MCF 10A (cell line): ENCODE measurements at regions not wholly inside any gene's neighbourhood (a gene's known extent, or its start where the extent isn't known, plus 50 kb on each side); places are given as distances from the start of the nearest gene placed in this dataset.

Experiments used
- BruUV-seq: library from RNA; stranded (reverse); fragments of 400-500 nt; replicated peaks from 2 replicates; lab custom pipeline; 2021; lab: Mats Ljungman, UMichigan
- CTCF ChIA-PET: fragments of 300-600 bp; sonication (Branson Sonifier 250); formaldehyde crosslinking; extraction: SDS; loops from one replicate; lab custom pipeline; 2021; ENCODE audit warnings: antibody characterized with exemption, inconsistent platforms; lab: Yijun Ruan, JAX
- POLR2A ChIA-PET: fragments of 300-600, 350-650 bp; sonication (Branson Sonifier 250); formaldehyde crosslinking; extraction: SDS; loops from one replicate; lab custom pipeline; 2020; ENCODE audit warnings: antibody characterized with exemption, inconsistent platforms; lab: Yijun Ruan, JAX
- DNase-seq: peaks from one replicate; pipeline ENCODE4 v3.0.0-alpha.2; 2018; ENCODE audit not compliant: unreplicated experiment
- H3K27ac Mint-ChIP-seq: one replicate; pipeline ENCODE4 v1.8.0; 2022; ENCODE audit warnings: mild to moderate bottlenecking, low read depth, mixed read lengths; ENCODE audit not compliant: unreplicated experiment
- H3K27me3 Mint-ChIP-seq: one replicate; pipeline ENCODE4 v1.8.0; 2022; ENCODE audit warnings: mixed read lengths; ENCODE audit not compliant: insufficient read depth, unreplicated experiment
- H3K36me3 Mint-ChIP-seq: one replicate; pipeline ENCODE4 v1.8.0; 2022; ENCODE audit warnings: mild to moderate bottlenecking, moderate library complexity, mixed read lengths; ENCODE audit not compliant: insufficient read depth, unreplicated experiment
- H3K4me1 Mint-ChIP-seq: one replicate; pipeline ENCODE4 v1.8.0; 2022; ENCODE audit warnings: mixed read lengths; ENCODE audit not compliant: insufficient read depth, unreplicated experiment
- H3K4me3 Mint-ChIP-seq: one replicate; pipeline ENCODE4 v1.8.0; 2022; ENCODE audit warnings: mild to moderate bottlenecking, moderate library complexity, mixed read lengths; ENCODE audit not compliant: unreplicated experiment
- H3K9me3 Mint-ChIP-seq: one replicate; pipeline ENCODE4 v1.8.0; 2022; ENCODE audit warnings: mixed read lengths; ENCODE audit not compliant: unreplicated experiment
- intact Hi-C: fragments of 100-400 bp; cut with micrococcal nuclease; formaldehyde crosslinking; loops from 2 replicates; pipeline ENCODE4 v1.14.1; 2022
- TF ChIP-seq, protein P1 (sequence below): fragments of 200-600 bp; IDR thresholded peaks from one replicate; pipeline ENCODE4 v1.8.0; 2022; ENCODE audit warnings: antibody characterized with exemption, mild to moderate bottlenecking; ENCODE audit not compliant: unreplicated experiment

DNA sequence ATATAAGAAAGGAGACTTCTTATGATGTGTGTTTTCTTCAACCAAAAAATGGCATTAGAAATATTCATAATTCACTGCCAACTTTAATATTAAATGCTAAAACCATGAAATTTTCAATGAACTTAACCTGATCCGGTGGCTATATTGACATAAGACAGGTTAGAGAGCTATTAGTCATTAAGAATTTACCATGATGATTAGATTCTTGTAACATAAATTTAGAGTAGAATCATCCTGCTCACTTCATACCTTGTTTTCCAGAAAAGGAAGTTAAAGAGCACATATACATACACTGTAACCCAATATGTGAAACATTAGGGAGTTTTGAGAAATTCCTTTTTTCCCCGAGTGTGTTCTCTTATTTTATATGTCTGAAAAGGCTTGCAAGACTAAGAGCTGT lies 430.3 kb upstream of the SEMA3A start:
- TF ChIP-seq, protein P1, sequence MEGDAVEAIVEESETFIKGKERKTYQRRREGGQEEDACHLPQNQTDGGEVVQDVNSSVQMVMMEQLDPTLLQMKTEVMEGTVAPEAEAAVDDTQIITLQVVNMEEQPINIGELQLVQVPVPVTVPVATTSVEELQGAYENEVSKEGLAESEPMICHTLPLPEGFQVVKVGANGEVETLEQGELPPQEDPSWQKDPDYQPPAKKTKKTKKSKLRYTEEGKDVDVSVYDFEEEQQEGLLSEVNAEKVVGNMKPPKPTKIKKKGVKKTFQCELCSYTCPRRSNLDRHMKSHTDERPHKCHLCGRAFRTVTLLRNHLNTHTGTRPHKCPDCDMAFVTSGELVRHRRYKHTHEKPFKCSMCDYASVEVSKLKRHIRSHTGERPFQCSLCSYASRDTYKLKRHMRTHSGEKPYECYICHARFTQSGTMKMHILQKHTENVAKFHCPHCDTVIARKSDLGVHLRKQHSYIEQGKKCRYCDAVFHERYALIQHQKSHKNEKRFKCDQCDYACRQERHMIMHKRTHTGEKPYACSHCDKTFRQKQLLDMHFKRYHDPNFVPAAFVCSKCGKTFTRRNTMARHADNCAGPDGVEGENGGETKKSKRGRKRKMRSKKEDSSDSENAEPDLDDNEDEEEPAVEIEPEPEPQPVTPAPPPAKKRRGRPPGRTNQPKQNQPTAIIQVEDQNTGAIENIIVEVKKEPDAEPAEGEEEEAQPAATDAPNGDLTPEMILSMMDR, result no peak
- ChIA-PET POLR2A (no interaction called here), CTCF (no interaction called here)
- intact Hi-C loops, result no loop called here
- Mint-ChIP-seq H3K27me3 (no peaks in the 10 kb centered on the region), H3K27ac (no peak overlapping the region), H3K36me3 (no peaks in the 10 kb centered on the region), H3K9me3 (no peaks in the 10 kb centered on the region), H3K4me1 (no peaks in the 10 kb centered on the region), H3K4me3 (no peak overlapping the region)
- no peak for DNase-seq
- no TSS peak for BruUV-seq

DNA sequence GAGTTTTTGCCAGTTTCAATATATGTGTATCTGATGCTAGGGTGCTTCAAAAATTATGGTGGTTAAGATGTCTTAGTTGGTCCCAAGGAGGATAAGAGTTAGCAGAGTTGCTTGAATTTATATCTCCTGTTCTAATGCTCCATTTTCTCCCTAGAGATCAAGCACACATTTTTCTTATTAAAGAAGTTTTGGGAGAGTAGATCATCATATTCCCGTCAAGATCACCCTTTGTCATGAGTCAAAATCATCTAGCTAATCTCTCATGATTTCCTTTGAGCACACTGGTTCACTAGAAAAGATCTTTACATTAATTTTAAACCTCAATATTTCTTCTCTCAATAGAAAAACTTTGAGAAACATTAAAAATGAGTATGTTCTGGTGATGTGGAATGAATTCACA lies 429.9 kb upstream of the SEMA3A start:
- no peaks in the 10 kb centered on the region for H3K36me3 Mint-ChIP-seq
- ChIA-PET CTCF (no interaction called here), POLR2A (no interaction called here)
- no peak overlapping the region for H3K4me3 Mint-ChIP-seq
- no peaks in the 10 kb centered on the region for H3K4me1 Mint-ChIP-seq
- intact Hi-C loops, result no loop called here
- H3K27me3 Mint-ChIP-seq, result no peaks in the 10 kb centered on the region
- H3K27ac Mint-ChIP-seq, result no peak overlapping the region
- no peak for DNase-seq
- no TSS peak for BruUV-seq
- TF ChIP-seq, protein P1, result no peak
- H3K9me3 Mint-ChIP-seq, result no peaks in the 10 kb centered on the region

- no TSS peak for BruUV-seq
- Mint-ChIP-seq H3K9me3 (peaks cover 7% of the 10 kb centered on the region), H3K4me1 (no peaks in the 10 kb centered on the region), H3K27me3 (no peaks in the 10 kb centered on the region), H3K27ac (no peak overlapping the region), H3K4me3 (no peak overlapping the region), H3K36me3 (no peaks in the 10 kb centered on the region)
- no peak for DNase-seq
- TF ChIP-seq, protein P1, result no peak
- POLR2A ChIA-PET, result no interaction called here
- CTCF ChIA-PET, result no interaction called here
- intact Hi-C loops, result no loop called here
These were observed 422.9 kb upstream of the SEMA3A start for GRCh38 chr7:84617265-84618030.

DNA sequence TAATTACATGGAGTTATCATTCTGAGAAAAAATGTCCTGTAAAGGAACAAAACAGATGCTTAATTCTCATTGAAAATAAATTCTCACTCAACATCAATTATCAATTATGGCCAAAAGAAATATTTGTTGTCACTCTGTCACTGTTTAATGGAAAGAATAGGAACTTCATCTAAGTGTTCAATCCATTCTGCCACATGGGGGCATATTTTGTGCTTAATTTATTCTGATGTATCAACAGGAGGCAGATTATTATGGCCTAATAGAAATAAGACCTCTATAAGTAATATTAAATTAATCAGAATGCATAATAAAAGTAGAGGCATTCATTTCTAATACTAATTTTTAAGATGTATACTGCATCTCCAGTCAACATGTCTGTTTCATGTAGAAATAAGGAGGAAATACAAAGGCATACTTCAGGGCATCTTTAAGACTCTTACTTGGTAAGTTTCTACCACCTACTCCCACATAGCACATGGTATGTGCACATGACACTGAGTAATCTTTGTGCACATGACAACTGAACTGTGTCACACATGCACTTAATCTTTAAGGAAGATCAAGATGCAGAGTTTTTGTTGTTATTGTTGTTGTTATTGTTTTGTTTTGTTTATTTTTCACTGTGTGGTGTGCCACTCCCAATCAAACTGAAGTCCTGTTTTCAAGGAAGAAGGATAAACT lies 420.4 kb upstream of the SEMA3A start:
- BruUV-seq, result no TSS peak
- intact Hi-C loops, result loop anchor here (2.0 to 5.0 kb wide), 2 partner anchors 408 to 638 kb away; no protein-coding TSS in a partner anchor
- Mint-ChIP-seq H3K4me3 (no peak overlapping the region), H3K4me1 (no peaks in the 10 kb centered on the region), H3K27ac (no peak overlapping the region), H3K27me3 (no peaks in the 10 kb centered on the region), H3K9me3 (peaks cover 7% of the 10 kb centered on the region), H3K36me3 (no peaks in the 10 kb centered on the region)
- TF ChIP-seq, protein P1, result peak; percentile 20
- DNase-seq, result peak; percentile 22
- CTCF ChIA-PET, result no interaction called here
- POLR2A ChIA-PET, result no interaction called here
